ENCODE measurements at regions not wholly inside any gene's neighbourhood (a gene's known extent, or its start where the extent isn't known, plus 50 kb on each side); places are given as distances from the start of the nearest gene placed in this dataset.

DNA sequence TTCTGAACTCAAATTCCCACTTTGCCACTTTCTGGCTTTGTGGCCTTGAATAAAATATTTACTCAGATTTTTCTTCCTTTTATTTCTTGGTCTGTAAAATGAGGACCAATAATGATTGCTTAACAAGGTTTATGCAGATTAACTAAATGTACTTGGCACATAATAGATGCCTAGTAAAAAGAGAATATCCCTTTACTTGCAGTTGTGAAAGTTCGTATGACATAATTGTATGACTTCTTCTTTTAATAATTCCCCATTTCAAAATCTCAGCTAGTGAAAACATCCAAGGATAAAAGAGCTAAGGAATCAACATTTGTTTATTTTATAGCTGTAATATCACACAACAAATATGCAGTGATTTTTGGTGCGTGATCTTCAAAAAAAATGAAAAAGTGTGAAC is 215.6 kb upstream of the ATP2B1 start:
- TF ChIP-seq POLR2AphosphoS5 (IDR thresholded peaks at IDR 0.05) (no peak), CTCF (IDR thresholded peaks at IDR 0.05) (no peak), POLR2A (IDR thresholded peaks at IDR 0.05) (no peak), EP300 (IDR thresholded peaks at IDR 0.05; ENCODE audit: low read depth) (no peak)

All from transverse colon (tissue), 4 donors.